IMR-90 (cell line): ENCODE measurements at regions not wholly inside any gene's neighbourhood (a gene's known extent, or its start where the extent isn't known, plus 50 kb on each side); places are given as distances from the start of the nearest gene placed in this dataset.

Experiments
- ATAC-seq: fragments of 200-7000 bp; cut with Tn5 transposase; 2 replicates; pipeline ENCODE4 v1.9.1; 2020; ENCODE audit warnings: low read depth, mild to moderate bottlenecking, moderate library complexity
- BruUV-seq: library from RNA; stranded (reverse); fragments of 400-500 nt; replicated peaks from 2 replicates; lab custom pipeline; 2021; lab: Mats Ljungman, UMichigan
- CTCF ChIA-PET: fragments of 300-600 bp; formaldehyde crosslinking; extraction: SDS; loops from one replicate; lab custom pipeline; 2021; ENCODE audit warnings: antibody characterized with exemption; lab: Yijun Ruan, JAX
- POLR2A ChIA-PET: fragments of 300-600 bp; sonication (Branson Sonifier 250); formaldehyde crosslinking; loops from one replicate; lab custom pipeline; 2022; ENCODE audit warnings: antibody characterized with exemption; ENCODE audit not compliant: unreplicated experiment; lab: Charles Lee
- DNase-seq: peaks from one replicate; pipeline ENCODE4 v3.0.0; 2013
- H2AFZ ChIP-seq: replicated peaks from 2 replicates; pipeline ENCODE3; 2013; ENCODE audit warnings: low read length, mild to moderate bottlenecking; ENCODE audit not compliant: poor library complexity
- H2AK5ac ChIP-seq: 2 replicates; pipeline ENCODE4 v1.6.1; 2013; ENCODE audit warnings: low read depth, low read length, inconsistent platforms
- H2AK9ac ChIP-seq: replicated peaks from 2 replicates; pipeline ENCODE3; 2013; ENCODE audit warnings: mild to moderate bottlenecking, low read depth, low read length, moderate library complexity; ENCODE audit not compliant: poor library complexity
- H2BK120ac ChIP-seq: 2 replicates; pipeline ENCODE4 v1.6.1; 2013; ENCODE audit warnings: low read depth, low read length, inconsistent platforms
- H2BK15ac ChIP-seq: 3 replicates; pipeline ENCODE4 v1.6.1; 2013; ENCODE audit warnings: low read depth, low read length, inconsistent platforms
- H2BK20ac ChIP-seq: 2 replicates; pipeline ENCODE4 v1.6.1; 2013; ENCODE audit warnings: low read depth, mild to moderate bottlenecking, inconsistent platforms, low read length, moderate library complexity
- H2BK5ac ChIP-seq: 2 replicates; pipeline ENCODE4 v1.6.1; 2013; ENCODE audit warnings: mild to moderate bottlenecking, low read depth, low read length, inconsistent platforms; ENCODE audit not compliant: poor library complexity, severe bottlenecking
- H3K14ac ChIP-seq: replicated peaks from 2 replicates; pipeline ENCODE4 v1.6.1; 2013; ENCODE audit warnings: low read depth, low read length, inconsistent platforms
- H3K18ac ChIP-seq: 2 replicates; pipeline ENCODE4 v1.6.1; 2013; ENCODE audit warnings: low read depth, low read length, control low read depth
- H3K23ac ChIP-seq: 2 replicates; pipeline ENCODE4 v1.6.1; 2013; ENCODE audit warnings: low read depth, low read length, inconsistent platforms
- H3K27ac ChIP-seq: 2 replicates; pipeline ENCODE4 v1.5.1; 2013; ENCODE audit warnings: mild to moderate bottlenecking, control low read depth, low read length; ENCODE audit not compliant: insufficient read depth
- H3K27me3 ChIP-seq: 2 replicates; pipeline ENCODE4 v1.6.1; 2013; ENCODE audit warnings: low read length; ENCODE audit not compliant: control insufficient read depth, insufficient read depth
- H3K36me3 ChIP-seq: 2 replicates; pipeline ENCODE4 v1.6.1; 2013; ENCODE audit warnings: low read length, mixed read lengths; ENCODE audit not compliant: control insufficient read depth, insufficient read depth
- H3K4ac ChIP-seq: 2 replicates; pipeline ENCODE4 v1.6.1; 2013; ENCODE audit warnings: low read depth, low read length, inconsistent platforms
- H3K4me1 ChIP-seq: 2 replicates; pipeline ENCODE4 v1.6.1; 2013; ENCODE audit warnings: low read length, mixed read lengths; ENCODE audit not compliant: control insufficient read depth, insufficient read depth
- H3K4me2 ChIP-seq: 2 replicates; pipeline ENCODE4 v1.6.1; 2013; ENCODE audit warnings: low read depth, mild to moderate bottlenecking, control low read depth, low read length, moderate library complexity
- H3K4me3 ChIP-seq: 2 replicates; pipeline ENCODE4 v1.5.1; 2013; ENCODE audit warnings: low read depth, mild to moderate bottlenecking, control low read depth, low read length, moderate library complexity; ENCODE audit not compliant: insufficient read depth
- H3K56ac ChIP-seq: 2 replicates; pipeline ENCODE4 v1.6.1; 2013; ENCODE audit warnings: low read length, inconsistent platforms; ENCODE audit not compliant: insufficient read depth; ENCODE audit errors: extremely low read depth
- H3K79me1 ChIP-seq, 2 experiments: 2 replicates each; pipeline ENCODE4 v1.6.1; 2013; ENCODE audit warnings: low read length in 2 of 2, inconsistent platforms in 1 of 2, low read depth in 1 of 2
- H3K9ac ChIP-seq: 2 replicates; pipeline ENCODE4 v1.6.1; 2013; ENCODE audit warnings: low read depth, low read length, control low read depth
- H3K9me1 ChIP-seq: 2 replicates; pipeline ENCODE4 v1.6.1; 2013; ENCODE audit warnings: low read length, inconsistent platforms; ENCODE audit not compliant: insufficient read depth
- H3K9me3 ChIP-seq: 2 replicates; pipeline ENCODE4 v1.6.1; 2013; ENCODE audit warnings: low read length; ENCODE audit not compliant: control insufficient read depth, insufficient read depth
- H4K20me1 ChIP-seq: 2 replicates; pipeline ENCODE4 v1.6.1; 2013; ENCODE audit warnings: low read length, inconsistent platforms; ENCODE audit not compliant: insufficient read depth
- H4K5ac ChIP-seq: 2 replicates; pipeline ENCODE4 v1.6.1; 2013; ENCODE audit warnings: mild to moderate bottlenecking, low read depth, low read length, control low read depth
- H4K8ac ChIP-seq, 2 experiments: 2 replicates each; pipeline ENCODE4 v1.6.1; 2013; ENCODE audit warnings: low read depth in 2 of 2, low read length in 2 of 2, control low read depth in 1 of 2, inconsistent platforms in 1 of 2
- H4K91ac ChIP-seq: 2 replicates; pipeline ENCODE4 v1.6.1; 2013; ENCODE audit warnings: low read depth, low read length, inconsistent platforms; ENCODE audit not compliant: insufficient read depth
- BHLHE40 ChIP-seq: fragments of 150-350 bp; IDR thresholded peaks from 2 replicates; pipeline ENCODE4 v1.6.1; 2016; ENCODE audit warnings: mild to moderate bottlenecking, low read depth, low read length
- CEBPB ChIP-seq: IDR thresholded peaks from 2 replicates; pipeline ENCODE4 v1.6.1; 2012; ENCODE audit warnings: low read depth, low read length, improper control_type of control experiment
- FOS ChIP-seq: fragments of 150-350 bp; IDR thresholded peaks from 2 replicates; pipeline ENCODE4 v1.6.1; 2016; ENCODE audit warnings: low read depth, low read length
- MAFK ChIP-seq: IDR thresholded peaks from 2 replicates; pipeline ENCODE4 v1.6.1; 2012; ENCODE audit warnings: low read depth, low read length, improper control_type of control experiment
- MXI1 ChIP-seq: IDR thresholded peaks from 2 replicates; pipeline ENCODE4 v1.6.1; 2012; ENCODE audit warnings: low read depth, mild to moderate bottlenecking, low read length, moderate library complexity, borderline replicate concordance
- NFE2L2 ChIP-seq: fragments of 150-350 bp; IDR thresholded peaks from 2 replicates; pipeline ENCODE4 v1.6.1; 2016; ENCODE audit warnings: low read depth, mild to moderate bottlenecking, low read length
- POLR2A ChIP-seq: IDR thresholded peaks from 2 replicates; pipeline ENCODE4 v1.6.1; 2012; ENCODE audit warnings: mild to moderate bottlenecking, low read depth, low read length
- RCOR1 ChIP-seq: IDR thresholded peaks from 2 replicates; pipeline ENCODE4 v1.6.1; 2012; ENCODE audit warnings: mild to moderate bottlenecking, low read length, improper control_type of control experiment; ENCODE audit not compliant: insufficient replicate concordance
- RFX5 ChIP-seq: IDR thresholded peaks from 2 replicates; pipeline ENCODE4 v1.8.0; 2012; ENCODE audit warnings: low read depth, mild to moderate bottlenecking, low read length, moderate library complexity
- SMC3 ChIP-seq: fragments of 150-350 bp; IDR thresholded peaks from 2 replicates; pipeline ENCODE4 v1.6.1; 2016; ENCODE audit warnings: low read depth, mild to moderate bottlenecking, antibody characterized with exemption, low read length, moderate library complexity
- WGBS, 2 experiments: methylation state at CpG; one replicate each; pipeline versions ENCODE4 v1.1.5 to v1.1.7; 2013; ENCODE audit warnings: missing lambda C conversion rate in 2 of 2; ENCODE audit not compliant: insufficient read length in 1 of 2; ENCODE audit errors: extremely low coverage in 2 of 2; 5-methylcytosine and 5-hydroxymethylcytosine counted together
- dilution Hi-C: fragments of 300-500 bp; cut with HindIII; formaldehyde crosslinking; loops from one replicate; pipeline ENCODE4 v1.14.3; 2018; ENCODE audit warnings: low sequenced_read_pairs; ENCODE audit not compliant: unreplicated experiment
- in situ Hi-C: fragments of 300-500 bp; cut with MboI; formaldehyde crosslinking; loops from 3 replicates; pipeline ENCODE4 v1.14.3; 2019; ENCODE audit warnings: low sequenced_read_pairs, inconsistent platforms, mixed read lengths
- intact Hi-C: fragments of 100-400 bp; cut with micrococcal nuclease; formaldehyde crosslinking; loops from 2 replicates; pipeline ENCODE4 v1.10.0; 2022
- TF ChIP-seq, protein P1 (sequence below): conservative IDR thresholded peaks from 2 replicates; pipeline ENCODE4 v1.5.1; 2012; ENCODE audit warnings: mild to moderate bottlenecking, low read depth, low read length, improper control_type of control experiment
- TF ChIP-seq, protein P2 (sequence below): fragments of 150-350 bp; IDR thresholded peaks from 2 replicates; pipeline ENCODE4 v1.6.1; 2017; ENCODE audit warnings: mild to moderate bottlenecking, antibody characterized with exemption, low read length, low read depth

DNA sequence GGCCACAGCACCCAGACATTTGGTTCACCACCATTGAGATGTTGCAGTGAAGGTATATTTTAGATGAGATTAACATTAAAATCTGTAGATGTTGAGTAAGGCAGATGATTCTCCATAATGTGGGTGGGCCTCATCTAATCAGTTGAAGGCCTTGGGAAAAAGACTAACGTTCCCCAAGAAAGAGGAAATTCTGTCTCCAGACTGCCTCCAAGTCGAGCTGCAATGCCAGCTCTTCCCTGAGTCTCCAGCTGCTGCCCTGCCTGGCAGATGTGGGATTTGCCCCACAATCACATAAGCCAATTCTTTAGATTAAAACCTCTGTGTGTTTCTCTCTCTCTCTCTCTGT is 101.9 kb downstream of the PDCL3 start:
- Histone ChIP-seq H3K79me1 (no peaks in the 10 kb centered on the region), H2AFZ (no peak overlapping the region), H3K18ac (no peak overlapping the region), H2BK20ac (no peak overlapping the region), H2AK5ac (no peak overlapping the region), H4K20me1 (no peaks in the 10 kb centered on the region), H3K23ac (no peak overlapping the region), H4K8ac (no peak overlapping the region), H3K36me3 (no peaks in the 10 kb centered on the region), H2BK15ac (no peak overlapping the region), H3K14ac (no peak overlapping the region), H3K27ac (no peak overlapping the region), H3K9me3 (no peaks in the 10 kb centered on the region), H3K4me1 (no peaks in the 10 kb centered on the region), H3K4ac (no peak overlapping the region), H2BK5ac (no peak overlapping the region), H3K27me3 (peaks cover 45% of the 10 kb centered on the region), H3K56ac (no peak overlapping the region), H3K4me3 (no peak overlapping the region), H4K91ac (no peak overlapping the region), H2AK9ac (no peak overlapping the region), H3K9ac (no peak overlapping the region), H3K4me2 (no peak overlapping the region), H3K9me1 (no peaks in the 10 kb centered on the region), H2BK120ac (no peak overlapping the region), H4K5ac (no peak overlapping the region)
- no peak for TF ChIP-seq CEBPB
- TF ChIP-seq MAFK = no peak
- TF ChIP-seq, protein P1, sequence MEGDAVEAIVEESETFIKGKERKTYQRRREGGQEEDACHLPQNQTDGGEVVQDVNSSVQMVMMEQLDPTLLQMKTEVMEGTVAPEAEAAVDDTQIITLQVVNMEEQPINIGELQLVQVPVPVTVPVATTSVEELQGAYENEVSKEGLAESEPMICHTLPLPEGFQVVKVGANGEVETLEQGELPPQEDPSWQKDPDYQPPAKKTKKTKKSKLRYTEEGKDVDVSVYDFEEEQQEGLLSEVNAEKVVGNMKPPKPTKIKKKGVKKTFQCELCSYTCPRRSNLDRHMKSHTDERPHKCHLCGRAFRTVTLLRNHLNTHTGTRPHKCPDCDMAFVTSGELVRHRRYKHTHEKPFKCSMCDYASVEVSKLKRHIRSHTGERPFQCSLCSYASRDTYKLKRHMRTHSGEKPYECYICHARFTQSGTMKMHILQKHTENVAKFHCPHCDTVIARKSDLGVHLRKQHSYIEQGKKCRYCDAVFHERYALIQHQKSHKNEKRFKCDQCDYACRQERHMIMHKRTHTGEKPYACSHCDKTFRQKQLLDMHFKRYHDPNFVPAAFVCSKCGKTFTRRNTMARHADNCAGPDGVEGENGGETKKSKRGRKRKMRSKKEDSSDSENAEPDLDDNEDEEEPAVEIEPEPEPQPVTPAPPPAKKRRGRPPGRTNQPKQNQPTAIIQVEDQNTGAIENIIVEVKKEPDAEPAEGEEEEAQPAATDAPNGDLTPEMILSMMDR = no peak
- TF ChIP-seq MXI1 = no peak
- TF ChIP-seq FOS = no peak
- TF ChIP-seq RCOR1 = no peak
- TF ChIP-seq, protein P2, sequence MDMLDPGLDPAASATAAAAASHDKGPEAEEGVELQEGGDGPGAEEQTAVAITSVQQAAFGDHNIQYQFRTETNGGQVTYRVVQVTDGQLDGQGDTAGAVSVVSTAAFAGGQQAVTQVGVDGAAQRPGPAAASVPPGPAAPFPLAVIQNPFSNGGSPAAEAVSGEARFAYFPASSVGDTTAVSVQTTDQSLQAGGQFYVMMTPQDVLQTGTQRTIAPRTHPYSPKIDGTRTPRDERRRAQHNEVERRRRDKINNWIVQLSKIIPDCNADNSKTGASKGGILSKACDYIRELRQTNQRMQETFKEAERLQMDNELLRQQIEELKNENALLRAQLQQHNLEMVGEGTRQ = no peak
- no peak for TF ChIP-seq SMC3
- TF ChIP-seq BHLHE40 = no peak
- TF ChIP-seq POLR2A = no peak
- TF ChIP-seq NFE2L2 = no peak
- TF ChIP-seq RFX5 = no peak
- ATAC-seq (no peak), DNase-seq (no peak)
- in situ Hi-C loops = no loop called here
- CTCF ChIA-PET = no interaction called here
- POLR2A ChIA-PET = no interaction called here
- no CpG with 5 or more reads among the region's 2 CpGs for WGBS, 2 experiments
- intact Hi-C loops = no loop called here
- dilution Hi-C loops = no loop called here
- no TSS peak for BruUV-seq
